NCI-H69 (cell line): ENCODE measurements at regions not wholly inside any gene's neighbourhood (a gene's known extent, or its start where the extent isn't known, plus 50 kb on each side); places are given as distances from the start of the nearest gene placed in this dataset.

Source experiments
- DNase-seq: peaks from one replicate; lab custom pipeline; 2025; lab: John Stamatoyannopoulos, UW

DNA sequence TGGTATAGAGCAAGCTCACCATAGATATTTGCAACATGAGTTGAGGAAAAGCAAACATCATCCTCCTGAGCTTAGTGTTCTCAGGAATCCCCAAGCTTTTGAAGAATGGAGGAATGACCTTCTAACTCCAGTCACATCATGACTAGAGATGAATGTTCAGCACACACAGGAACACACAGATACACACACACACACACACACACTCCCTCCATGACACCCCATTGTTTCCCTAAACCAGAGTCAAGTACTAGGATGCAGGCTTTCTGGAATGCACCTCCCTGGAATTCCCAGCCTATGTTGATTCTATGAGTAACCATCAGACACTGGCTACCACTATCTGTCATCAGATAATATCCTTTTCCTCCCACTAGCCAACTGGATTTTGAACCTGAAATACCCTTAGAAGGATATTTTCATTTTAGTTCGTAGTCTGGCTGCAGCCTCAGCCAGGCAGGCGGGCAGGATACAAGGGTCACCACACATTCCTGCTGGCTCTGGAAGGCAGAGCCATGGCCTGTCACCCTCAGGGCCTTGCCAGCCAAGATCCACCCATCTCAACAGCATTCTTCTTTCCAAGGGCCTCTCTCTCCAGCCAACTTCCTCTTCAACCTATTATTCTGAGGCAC is 162.4 kb downstream of the FOXO1 start:
- DNase-seq: no peak

- DNase-seq: no peak
Observed at GRCh38 chr13:40504641-40505040, 161.8 kb downstream of the FOXO1 start.

GRCh38 chr13:40505196-40505595 is 161.2 kb downstream of the FOXO1 start:
- DNase-seq: no peak
